GM19328 (cell line): ENCODE measurements at regions not wholly inside any gene's neighbourhood (a gene's known extent, or its start where the extent isn't known, plus 50 kb on each side); places are given as distances from the start of the nearest gene placed in this dataset.
A peak's percentile ranks its signal among the peaks of the same experiment; 100 is the strongest.
"Not testable (repeated sequence)": the region's sequence is repeated elsewhere in the genome, so short reads cannot be mapped to it uniquely, and the experiment has no call there.

Experiments used
- ATAC-seq: cut with Tn5 transposase; IDR thresholded peaks from one replicate; pipeline ENCODE4 v1.9.1; 2021; ENCODE audit warnings: mild to moderate bottlenecking, moderate library complexity; ENCODE audit not compliant: unreplicated experiment

DNA sequence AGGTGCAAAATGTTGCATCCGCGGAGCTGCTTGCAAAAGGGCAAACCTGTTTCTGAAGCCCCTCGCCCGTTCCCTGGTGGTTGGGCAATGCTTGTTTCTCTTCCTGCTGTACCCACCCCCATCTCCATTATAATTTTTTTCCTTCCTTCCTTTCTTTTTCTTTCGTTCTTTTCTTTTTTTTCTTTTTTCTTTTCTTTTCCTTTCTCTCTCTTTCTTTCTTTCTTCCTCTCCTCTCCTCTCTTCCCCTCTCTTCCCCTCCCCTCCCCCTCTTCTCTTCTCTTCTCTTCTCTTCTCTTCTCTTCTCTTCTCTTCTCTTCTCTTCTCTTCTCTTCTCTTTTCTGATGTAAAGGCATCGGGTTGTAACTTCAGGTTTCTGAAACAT is 278.2 kb downstream of the GATA3 start:
- ATAC-seq = no peak

DNA sequence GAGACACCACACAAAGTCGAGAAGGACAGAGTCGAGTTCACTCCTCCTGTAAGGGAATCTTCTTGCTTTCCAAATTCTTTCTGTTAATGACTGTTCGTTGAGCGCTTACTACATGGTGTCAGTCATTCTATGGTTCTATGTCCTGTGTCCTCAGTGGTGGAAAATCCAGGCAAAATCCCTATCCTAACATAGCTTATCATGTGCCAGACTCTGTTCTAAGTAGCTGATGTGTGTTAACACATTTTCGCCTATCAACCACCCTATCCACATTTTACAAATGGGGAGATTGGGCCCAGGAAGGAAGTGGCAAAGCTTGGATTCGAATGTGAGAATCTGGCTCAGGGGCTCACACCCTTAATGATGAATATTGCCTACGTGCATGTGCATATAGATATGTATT is 280.1 kb downstream of the GATA3 start:
- no peak for ATAC-seq

DNA sequence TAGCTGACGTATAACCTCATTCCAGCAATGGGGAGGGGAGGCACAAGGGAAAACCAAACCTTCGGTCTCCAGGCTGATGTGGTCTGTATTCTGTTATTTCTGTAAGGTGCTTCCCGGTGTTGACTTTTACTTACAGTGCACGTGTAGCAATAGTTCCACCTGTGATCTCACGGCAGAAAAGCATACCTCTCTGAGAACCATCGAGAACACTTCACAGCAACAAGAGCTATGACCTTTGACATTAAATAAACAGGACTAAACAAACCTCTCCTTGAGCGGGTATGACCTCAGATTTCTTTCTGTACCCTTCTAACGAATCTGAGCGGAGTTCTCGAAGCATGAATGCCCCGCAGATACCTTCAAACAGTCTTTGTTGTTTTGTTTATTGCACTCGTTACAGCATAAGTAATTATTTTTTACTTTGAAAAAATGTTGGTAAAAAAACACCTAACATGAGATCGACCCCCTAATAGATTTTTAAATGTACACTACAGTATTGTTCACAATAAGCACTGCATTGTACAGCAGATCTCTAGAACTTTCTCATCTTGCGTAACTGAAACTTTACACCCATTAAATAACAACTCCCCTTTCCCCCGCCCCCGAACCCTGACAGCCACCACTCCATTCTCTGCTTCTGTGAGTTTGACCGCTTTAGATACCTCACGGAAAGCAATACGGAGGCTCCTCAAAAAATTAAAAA is 282.3 kb downstream of the GATA3 start:
- ATAC-seq = no peak

DNA sequence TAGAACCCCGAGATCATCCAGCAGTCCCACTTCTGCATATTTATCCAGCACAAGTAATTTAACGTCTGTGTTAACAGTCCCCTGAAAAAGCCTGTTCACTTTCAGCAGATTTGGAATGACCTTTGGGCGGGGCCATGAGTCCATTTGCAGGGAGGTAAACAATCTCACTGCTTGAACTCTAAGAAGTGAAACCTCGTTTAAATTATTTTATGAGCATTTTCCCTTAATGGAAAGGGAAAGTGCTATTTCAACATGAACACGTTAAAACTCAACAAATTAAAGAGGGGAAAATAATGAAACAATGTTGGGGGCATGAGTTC is 282.8 kb downstream of the GATA3 start:
- no peak for ATAC-seq

DNA sequence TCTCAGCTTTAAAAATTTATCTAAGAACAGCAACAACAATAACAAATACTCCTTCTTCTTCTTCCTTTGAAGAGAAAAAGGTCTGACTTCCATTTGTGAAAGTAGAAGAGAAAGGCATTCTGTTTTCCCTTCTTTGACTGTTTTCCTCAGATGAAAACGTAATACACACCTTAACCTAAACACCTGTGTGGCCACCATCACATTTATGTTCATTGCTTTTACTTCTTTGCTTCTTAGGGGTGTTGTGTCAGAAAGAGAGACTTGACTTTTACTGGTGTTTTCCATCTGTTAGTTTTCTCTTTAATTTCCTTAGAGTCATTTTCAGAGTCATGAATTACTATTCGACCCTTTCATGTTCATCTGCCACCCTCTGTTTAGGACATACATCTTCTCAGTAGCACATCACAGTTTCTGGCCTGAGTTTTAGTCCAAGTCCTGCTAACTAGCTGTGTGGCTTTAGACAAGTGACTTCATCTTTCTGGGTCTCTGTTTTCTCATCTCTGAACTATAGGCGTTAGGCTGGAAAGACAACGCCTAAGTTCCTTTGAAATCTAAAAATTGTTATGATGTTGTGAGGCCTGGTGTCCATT is 283.8 kb downstream of the GATA3 start:
- ATAC-seq = no peak

DNA sequence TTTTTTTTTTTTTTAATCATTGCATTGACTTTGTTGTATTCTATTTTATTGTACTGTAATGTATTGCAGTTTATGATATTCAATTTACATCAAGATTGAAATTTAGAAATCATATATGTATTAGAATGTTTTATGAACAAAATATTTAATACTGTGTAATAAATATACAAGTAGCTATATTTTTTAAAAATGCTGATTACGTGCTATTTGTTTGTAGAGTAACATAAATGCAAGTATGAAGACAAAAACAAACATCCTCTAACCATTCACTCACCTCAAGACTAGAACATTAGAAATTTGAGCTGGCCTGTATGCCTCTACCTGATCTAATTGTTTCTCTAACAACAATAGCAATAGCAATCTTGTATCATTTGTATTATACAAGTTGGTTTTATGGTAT is 290.3 kb downstream of the GATA3 start:
- no peak for ATAC-seq

DNA sequence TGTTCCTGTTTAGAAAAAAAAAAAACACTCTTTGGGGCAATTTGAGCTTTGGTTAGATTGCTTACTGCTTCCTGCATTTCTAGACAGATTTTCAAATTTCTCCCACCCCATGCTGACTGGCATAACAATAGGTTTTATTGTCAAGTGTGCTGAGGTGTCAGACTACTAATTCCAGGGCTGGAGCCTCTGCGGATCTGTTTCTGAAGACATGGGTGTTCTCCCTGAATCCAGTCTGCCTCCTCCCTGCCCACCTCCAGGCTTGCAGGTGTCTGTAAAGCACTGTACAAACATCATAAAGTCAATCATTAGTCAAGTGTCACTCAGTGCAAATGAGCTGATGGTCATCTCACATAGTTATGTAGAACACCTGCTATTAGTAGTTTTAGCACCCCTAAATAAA is 292.4 kb downstream of the GATA3 start:
- ATAC-seq = no peak

DNA sequence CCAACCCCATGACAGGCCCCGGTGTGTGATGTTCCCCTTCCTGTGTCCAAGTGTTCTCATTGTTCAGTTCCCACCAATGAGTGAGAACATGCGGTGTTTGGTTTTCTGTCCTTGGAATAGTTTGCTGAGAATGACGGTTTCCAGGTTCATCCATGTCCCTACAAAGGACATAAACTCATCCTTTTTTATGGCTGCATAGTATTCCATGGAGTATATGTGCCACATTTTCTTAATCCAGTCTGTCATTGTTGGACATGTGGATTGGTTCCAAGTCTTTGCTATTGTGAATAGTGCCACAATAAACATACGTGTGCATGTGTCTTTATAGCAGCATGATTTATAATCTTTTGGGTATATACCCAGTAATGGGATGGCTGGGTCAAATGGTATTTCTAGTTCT is 293.1 kb downstream of the GATA3 start:
- not testable (repeated sequence) for ATAC-seq

DNA sequence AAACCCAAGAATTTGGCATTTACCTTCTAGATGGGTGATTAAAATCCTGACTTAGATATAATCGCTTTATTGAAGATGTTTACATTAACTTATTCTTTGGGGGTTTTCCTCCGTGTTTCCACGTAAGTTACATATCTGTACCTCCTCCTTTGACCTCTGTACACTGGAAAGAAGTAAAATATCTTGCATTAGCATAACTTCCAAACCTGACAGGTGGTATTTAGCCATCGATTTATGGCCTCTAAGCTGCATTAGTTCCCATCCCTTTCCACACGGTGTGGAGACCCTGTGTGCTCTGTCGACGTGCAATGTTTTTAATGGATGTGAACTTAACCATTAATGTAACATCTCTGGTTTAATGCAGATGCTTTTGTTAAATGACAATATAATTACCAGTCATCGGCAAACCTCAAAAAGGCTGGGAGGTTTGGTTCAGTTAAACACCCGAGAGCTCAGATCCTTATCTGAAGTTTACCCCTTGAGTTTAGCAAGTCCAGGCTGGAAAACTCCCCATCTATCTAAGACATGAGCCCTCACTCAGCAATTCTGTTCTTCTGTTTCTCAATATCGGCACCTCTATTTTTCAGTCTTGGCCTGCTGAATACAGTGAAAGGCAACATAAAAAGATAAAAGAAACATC is 295.2 kb downstream of the GATA3 start:
- ATAC-seq = no peak

DNA sequence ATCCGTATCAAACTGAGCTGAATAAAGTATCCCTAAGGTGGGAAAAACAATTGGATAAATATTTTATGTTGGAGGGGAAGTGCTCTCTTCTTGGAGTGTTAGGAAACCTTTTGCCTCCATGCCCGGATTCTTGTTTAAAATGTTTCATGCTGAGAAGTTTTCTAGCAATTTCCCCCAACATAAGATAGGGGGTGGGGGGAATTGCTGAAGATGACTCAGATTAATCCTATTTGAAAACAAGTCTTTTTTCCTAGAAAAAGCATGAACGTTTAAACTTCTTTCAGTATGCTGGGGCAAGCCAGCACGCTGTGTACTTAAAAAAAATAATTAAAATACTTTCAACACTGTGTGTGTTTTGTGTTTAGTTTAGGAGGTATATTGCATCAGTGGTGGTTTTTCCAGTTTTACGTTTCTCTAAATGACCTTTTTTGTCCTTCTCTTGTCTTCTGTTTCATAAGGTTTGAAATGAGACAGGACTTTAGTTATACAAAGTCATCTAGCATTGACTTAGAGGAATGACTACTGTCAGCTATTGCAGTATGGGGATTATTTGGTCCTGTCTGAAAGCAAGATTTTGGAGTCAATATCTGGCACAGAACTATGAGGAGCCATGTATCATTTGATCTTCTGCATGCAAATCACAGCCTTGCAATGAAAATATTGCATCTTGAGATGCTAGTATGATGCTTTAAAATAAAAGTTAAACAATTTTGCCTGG is 295.9 kb downstream of the GATA3 start:
- no peak for ATAC-seq

DNA sequence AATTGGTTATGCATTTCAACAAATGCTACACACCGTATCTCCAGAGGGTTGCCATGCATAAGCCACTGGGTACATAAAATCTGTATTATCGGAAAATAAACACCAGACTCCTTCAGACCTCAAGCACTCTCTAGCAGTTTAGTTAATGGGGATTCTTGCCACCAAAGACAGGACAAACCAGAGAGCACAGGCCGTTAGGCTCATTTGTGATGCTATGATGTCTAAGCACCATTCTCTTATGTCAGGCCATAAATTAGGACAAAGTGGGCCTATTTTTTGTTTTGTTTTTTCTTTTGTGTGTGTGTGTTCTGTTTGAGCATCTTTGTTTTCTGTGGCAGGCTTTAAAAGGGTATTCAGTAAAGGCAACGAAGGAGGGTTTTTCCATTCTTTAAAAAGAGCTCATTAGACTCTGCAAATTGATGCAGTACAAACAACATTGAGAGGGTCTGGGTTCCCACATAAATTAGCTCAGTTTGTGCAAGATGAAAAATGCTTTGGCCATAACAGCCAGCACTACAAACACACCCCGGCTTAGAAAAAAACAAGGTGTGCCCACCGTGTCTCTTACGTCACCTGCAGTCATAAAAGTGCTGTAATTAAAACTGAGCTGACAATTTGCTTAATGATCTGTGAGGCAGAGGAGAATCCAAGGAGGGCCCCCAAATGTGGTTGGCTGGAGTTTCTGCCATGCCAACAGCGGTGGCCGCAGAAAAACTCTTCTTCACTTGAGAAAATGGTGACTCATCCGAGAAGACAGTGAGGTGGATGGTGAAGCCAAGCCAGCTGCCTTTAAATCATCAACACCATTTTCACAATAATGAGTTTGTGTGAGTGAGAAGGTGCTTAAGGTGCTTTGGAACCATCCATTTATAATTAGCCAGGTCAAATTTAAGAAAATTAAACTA is 297.9 kb downstream of the GATA3 start:
- ATAC-seq = no peak

DNA sequence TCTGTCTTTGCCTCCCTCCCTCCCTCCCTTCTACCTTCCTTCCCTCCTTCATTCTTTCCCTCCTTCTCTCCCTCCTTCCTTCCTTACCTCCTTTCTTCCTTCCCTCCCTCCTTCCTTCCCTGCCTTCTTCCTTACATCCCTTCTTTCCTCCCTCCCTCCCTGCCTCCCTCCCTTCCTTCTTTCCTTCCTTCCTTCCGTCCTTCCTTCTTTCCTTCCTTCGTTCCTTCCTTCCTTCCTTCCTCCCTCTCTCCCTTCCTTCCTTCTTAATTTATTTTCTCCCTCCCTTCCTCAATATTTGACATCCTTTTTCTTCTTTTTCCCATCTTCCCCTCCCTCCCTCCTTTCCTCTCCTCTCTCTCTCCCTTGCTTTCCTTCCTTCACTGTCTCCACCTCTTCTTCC is 301.8 kb downstream of the GATA3 start:
- no peak for ATAC-seq

DNA sequence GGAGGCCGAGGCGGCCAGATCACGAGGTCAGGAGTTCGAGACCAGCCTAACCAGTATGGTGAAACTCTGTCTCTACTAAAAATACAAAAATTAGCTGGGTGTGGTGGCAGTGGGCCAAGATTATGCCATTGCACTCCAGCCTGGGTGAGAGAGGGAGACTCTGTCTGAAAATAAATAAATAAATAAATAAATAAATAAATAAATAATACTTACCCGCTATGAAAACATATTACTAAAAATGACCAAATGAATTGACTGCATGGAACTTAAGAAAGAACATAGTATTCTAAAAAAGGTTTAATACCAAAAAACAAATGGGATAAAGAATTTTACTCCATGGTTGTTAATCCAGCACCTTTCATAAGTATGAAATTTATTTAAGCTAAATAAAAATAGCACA is 305.0 kb downstream of the GATA3 start:
- no peak for ATAC-seq

DNA sequence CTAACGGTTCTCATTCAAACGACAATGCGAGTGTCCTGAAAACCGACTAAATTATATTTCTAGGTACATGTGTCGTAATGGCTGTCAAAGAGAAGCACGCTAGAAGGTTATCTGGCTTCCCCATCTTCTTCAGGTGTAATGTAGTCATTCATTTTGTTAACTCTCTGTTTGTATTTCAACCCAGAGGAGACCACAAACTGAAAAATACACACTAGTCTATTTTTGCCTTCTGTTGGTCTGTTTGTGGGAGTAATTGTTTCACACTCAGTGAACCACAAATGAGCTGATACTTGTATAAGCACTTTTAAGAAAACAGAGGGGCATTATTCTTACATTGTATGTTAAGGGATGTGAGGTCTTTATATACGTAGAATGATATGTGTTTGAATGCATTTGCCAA is 305.9 kb downstream of the GATA3 start:
- ATAC-seq = no peak

DNA sequence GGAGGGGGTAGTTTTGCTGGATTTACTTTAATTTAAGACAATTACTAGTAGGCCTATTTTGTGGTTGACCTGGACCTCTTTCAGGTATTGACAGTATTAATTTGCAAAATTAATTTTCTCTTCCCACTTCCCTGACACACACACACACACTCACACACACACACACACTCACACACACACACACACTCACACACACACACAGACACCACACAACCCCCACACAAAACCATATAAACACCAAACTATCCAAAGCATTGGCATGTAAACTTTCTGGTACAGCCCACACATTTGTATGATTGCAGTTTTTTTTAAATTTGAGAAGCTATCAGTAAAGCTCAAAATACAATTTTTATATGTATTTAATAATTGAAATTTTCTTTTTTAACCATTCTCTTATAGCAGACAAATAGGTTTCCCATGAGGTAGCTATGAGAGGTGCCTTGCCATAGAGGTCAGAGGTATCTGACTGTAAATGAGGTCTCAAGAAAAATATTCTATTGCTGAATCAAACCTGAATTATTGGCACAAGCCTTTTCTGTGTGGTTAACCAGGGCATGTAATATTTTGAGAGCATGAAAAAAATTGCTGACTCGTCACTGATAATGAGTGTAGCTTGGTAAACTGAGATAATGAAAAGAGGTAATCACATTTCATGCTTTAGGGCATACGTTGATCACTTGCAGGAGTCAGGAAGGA is 306.5 kb downstream of the GATA3 start:
- no peak for ATAC-seq

DNA sequence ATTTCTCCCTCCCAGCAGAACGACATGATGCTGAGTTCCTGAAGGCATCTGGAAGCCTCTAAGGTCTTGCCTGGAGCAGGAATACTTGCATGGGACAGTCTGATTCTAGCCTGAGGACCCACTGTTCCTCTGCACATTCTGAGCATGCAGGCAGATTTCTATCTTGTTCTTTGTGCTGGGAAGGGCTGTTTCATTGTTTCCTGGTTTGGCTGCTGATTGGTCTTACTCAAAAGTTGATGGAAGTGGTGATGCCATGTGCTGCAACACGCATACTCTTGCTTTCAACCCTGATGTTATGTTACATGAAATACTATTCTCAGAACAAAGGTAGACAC is 307.0 kb downstream of the GATA3 start:
- ATAC-seq = no peak

DNA sequence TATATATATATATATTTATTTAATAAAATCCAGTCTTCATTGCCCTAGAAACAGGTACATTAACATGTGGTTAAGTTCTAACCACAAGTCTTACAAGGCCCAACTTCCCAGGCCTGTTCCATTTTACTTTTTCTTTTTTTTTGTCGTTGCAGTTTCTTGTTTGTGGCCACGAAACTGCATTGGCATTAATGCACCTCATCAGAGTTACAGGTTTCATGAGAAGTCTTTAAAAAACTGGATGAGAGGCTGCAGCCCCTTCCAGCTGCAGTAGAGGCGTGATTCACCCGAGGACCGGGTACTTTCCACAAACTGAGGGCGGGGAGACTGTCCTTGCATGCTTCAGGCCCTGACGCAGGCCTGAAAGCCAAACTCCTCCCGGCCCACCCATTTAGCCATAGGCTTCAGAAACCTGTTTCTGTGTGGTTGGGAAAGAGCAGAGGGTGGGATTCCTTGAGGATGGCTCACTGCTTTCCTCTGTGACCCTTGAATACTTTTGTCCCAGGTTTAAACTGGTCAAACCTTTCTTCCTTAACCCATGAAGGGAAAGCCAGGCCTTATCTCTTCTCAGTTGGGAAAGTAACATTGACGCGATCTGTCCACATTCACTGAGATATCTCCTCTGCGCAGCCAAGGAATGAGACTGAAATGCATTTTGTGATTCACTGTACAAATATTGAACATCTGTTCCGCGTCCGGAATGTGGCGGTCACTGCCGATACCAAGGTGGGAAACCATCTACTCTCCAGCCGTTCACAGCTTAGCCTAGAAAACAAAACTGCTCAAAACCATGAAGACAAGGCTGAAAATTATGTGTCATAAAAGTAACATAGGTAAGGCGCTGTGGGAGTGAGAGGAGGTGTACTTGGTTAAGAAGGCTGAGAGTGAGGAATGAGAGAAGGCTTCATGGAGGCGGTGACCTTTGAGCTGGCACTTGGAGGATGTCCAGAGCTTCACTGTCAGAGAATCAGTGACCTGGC is 311.7 kb downstream of the GATA3 start:
- ATAC-seq = no peak

DNA sequence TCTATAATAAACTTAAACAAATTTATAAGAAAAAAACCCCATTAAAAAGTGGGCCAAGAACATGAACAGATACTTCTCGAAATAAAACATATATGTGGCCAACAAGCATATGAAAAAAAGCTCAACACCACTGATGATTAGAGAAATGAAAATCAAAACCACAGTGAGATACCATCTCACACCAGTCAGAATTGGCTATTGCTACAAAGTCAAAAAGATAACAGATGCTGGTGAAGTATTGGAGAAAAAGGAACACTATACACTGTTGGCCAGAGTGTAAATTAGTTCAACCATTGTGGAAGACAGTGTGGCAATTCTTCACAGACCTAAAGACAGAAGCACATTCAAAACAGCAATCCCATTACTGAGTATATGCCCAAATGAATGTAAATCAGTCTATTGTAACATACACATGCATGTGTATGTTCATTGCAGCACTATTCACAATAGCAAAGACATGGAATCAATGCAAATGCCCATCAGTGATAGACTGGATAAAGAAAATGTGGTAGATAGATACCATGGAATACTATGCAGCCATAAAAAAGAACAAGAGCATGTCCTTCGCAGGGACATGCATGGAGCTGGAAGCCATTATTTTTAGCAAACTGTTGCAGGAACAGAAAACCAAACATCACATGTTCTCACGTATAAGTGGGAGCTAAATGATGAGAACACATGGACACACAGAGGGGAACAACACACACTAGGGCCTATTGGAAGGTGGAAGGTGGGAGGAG is 313.4 kb downstream of the GATA3 start:
- ATAC-seq = not testable (repeated sequence)

DNA sequence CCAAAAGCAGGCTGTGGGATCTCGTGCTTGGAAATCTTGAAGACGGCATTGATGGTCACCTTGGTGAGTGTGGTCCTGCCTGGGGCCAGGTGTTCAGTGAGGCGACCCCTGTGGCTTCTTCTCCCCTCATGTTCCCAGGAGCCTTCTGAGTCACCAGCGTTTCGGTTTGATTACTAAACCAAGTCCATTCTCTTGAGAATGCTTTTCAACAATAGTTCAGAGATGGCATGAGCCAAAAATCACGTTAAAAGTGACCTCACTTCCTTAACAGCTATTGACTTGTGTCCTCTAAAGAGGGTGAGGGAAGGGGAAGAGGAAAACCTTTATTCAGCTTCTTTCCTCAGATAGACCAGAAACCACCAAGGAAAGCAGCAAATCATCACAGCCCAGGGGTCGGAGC is 315.2 kb downstream of the GATA3 start:
- ATAC-seq = peak; percentile 73
